DND-41 (cell line): ENCODE measurements at regions not wholly inside any gene's neighbourhood (a gene's known extent, or its start where the extent isn't known, plus 50 kb on each side); places are given as distances from the start of the nearest gene placed in this dataset.

Experiments
- ATAC-seq: fragments of 200-7000 bp; cut with Tn5 transposase; 3 replicates; pipeline ENCODE4 v1.9.1; 2021; ENCODE audit warnings: low read depth; ENCODE audit not compliant: insufficient read depth
- DNase-seq: peaks from one replicate; pipeline ENCODE4 v3.0.0-alpha.2; 2020
- H2AFZ ChIP-seq: 2 replicates; pipeline ENCODE4 v1.6.0; 2012; ENCODE audit warnings: low read depth, low read length
- H3K27ac ChIP-seq: 2 replicates; pipeline ENCODE4 v1.5.1; 2012; ENCODE audit warnings: low read length, inconsistent platforms
- H3K27me3 ChIP-seq: fragments of 200-600 bp; sonication (generic); 2 replicates; pipeline ENCODE4 v1.6.0; 2012; ENCODE audit warnings: low read length, mild to moderate bottlenecking, inconsistent platforms; ENCODE audit not compliant: insufficient read depth, poor library complexity
- H3K36me3 ChIP-seq: 2 replicates; pipeline ENCODE4 v1.5.1; 2012; ENCODE audit warnings: low read length, inconsistent platforms; ENCODE audit not compliant: insufficient read depth
- H3K4me1 ChIP-seq: 2 replicates; pipeline ENCODE4 v1.5.1; 2012; ENCODE audit warnings: mild to moderate bottlenecking, low read length; ENCODE audit not compliant: insufficient read depth
- H3K4me2 ChIP-seq: 2 replicates; pipeline ENCODE4 v1.6.0; 2012; ENCODE audit warnings: mild to moderate bottlenecking, moderate library complexity, low read length, inconsistent platforms; ENCODE audit not compliant: insufficient read depth
- H3K4me3 ChIP-seq, 2 experiments: fragments of 200-600 bp in 1 of 2; shearing (Covaris generic) in 1 of 2; 2 replicates each; pipeline ENCODE4 v1.5.1; 2012 to 2016; ENCODE audit warnings: inconsistent platforms in 2 of 2, low read length in 2 of 2, mild to moderate bottlenecking in 2 of 2, low read depth in 1 of 2, moderate library complexity in 1 of 2
- H3K79me2 ChIP-seq: 2 replicates; pipeline ENCODE4 v1.6.0; 2012; ENCODE audit warnings: low read length, inconsistent platforms; ENCODE audit not compliant: insufficient read depth
- H3K9ac ChIP-seq: 2 replicates; pipeline ENCODE4 v1.6.0; 2012; ENCODE audit warnings: low read depth, mild to moderate bottlenecking, inconsistent platforms, low read length, moderate library complexity
- H3K9me3 ChIP-seq: 2 replicates; pipeline ENCODE4 v1.5.1; 2012; ENCODE audit warnings: low read length, moderate library complexity, mild to moderate bottlenecking, inconsistent platforms; ENCODE audit not compliant: insufficient read depth, severe bottlenecking
- H4K20me1 ChIP-seq: 2 replicates; pipeline ENCODE4 v1.6.0; 2012; ENCODE audit warnings: low read length; ENCODE audit not compliant: insufficient read depth
- CTCF ChIP-seq: IDR thresholded peaks from 2 replicates; pipeline ENCODE4 v1.5.1; 2012; ENCODE audit warnings: borderline replicate concordance, low read length, moderate library complexity, mild to moderate bottlenecking; ENCODE audit not compliant: poor library complexity, severe bottlenecking; ENCODE audit errors: extremely low read depth
- EZH2 ChIP-seq: IDR thresholded peaks from 3 replicates; pipeline ENCODE4 v1.6.1; 2012; ENCODE audit warnings: borderline replicate concordance, low read depth, mild to moderate bottlenecking, moderate library complexity, low read length, inconsistent platforms; ENCODE audit not compliant: severe bottlenecking

DNA sequence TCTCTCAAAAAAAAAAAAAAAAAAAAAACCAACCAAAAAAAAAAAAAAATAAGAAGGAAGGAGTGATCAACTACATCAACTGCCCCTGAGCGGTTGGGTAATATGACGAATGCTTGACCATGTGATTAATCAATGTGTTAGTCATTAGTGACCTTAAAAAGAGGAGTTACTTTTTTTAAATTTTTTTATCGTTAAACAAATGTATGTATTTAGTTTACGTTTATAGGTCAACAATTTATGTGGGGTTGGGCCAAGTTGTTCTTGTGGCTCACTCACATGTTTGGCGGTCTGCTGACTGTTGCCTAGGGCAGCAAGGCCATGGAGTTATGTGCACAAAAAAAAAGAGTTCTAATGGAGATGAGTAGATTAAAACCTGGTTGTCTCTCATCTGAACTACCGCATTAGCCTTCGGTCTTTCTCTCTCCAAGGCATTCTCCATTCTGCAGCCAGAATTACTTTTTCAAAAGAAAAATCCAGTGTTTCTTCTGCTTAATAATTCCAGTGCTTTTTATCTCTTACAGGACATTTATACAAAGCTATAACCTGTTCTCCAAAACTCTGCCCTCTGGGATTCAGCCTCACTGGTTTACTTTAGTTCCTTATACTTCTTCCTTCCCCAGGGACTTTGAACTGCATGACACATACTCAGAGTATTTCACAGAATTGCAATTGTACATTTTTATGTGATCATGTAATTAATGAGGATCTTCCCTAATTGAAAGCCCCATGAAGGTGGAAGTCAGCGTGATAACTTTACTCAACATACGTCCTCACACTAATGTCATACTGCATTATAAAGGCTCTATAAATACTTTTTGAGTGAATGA lies 505.5 kb downstream of the ANKRD50 start:
- Histone ChIP-seq H3K4me2 (no peak overlapping the region), H3K79me2 (no peaks in the 10 kb centered on the region), H3K27me3 (no peaks in the 10 kb centered on the region), H3K9ac (no peak overlapping the region), H3K9me3 (no peaks in the 10 kb centered on the region), H3K36me3 (no peaks in the 10 kb centered on the region), H3K27ac (no peak overlapping the region), H2AFZ (no peak overlapping the region), H3K4me3 (no peak overlapping the region), H4K20me1 (no peaks in the 10 kb centered on the region), H3K4me1 (no peaks in the 10 kb centered on the region)
- DNase-seq (no peak), ATAC-seq (no peak)
- TF ChIP-seq EZH2 (no peak), CTCF (no peak)

DNA sequence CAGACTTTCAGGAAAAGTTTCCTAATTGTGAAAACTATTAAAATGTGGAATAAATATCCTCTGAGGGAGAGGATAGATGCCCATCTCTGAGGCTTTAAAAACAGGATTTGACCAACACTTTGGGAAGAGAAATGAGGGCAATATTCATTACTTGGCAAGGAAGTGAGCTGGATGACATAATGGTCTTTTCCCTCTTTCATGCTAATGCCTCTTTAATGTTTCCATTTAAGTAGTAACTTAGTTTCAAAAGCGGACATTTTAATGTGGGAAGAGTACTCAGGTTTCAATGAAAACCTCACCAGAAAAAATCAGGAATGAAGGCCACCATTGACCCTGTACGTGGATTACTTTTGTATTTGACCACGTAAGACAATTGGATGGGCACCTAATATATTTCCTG lies 503.3 kb downstream of the ANKRD50 start:
- Histone ChIP-seq H3K36me3 (no peaks in the 10 kb centered on the region), H3K4me1 (no peaks in the 10 kb centered on the region), H3K4me3 (no peak overlapping the region), H3K4me2 (no peak overlapping the region), H3K9ac (no peak overlapping the region), H4K20me1 (no peaks in the 10 kb centered on the region), H3K79me2 (no peaks in the 10 kb centered on the region), H3K9me3 (no peaks in the 10 kb centered on the region), H2AFZ (no peak overlapping the region), H3K27ac (no peak overlapping the region), H3K27me3 (no peaks in the 10 kb centered on the region)
- no peak for TF ChIP-seq CTCF
- no peak for TF ChIP-seq EZH2
- ATAC-seq: no peak
- no peak for DNase-seq

DNA sequence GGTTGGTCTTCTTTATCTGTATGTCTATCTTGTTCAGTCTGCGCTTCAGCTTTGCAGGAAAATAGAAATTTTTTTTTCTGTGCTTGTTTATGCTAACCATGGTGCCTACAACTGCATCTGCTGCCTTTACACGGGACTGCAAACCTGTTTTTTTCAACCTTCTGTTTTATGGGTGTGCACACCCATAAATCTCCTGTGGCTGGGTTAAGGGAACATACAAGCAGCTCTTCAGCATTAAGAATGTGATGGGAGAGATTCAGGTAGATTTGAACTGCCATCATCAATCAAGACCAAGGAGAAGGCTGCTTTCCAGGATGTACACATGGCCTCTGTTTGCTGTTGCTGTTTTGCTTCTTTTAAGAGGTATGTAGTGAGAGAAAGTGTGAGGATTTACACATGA lies 502.9 kb downstream of the ANKRD50 start:
- H3K4me3 ChIP-seq: no peak overlapping the region
- no peak overlapping the region for H2AFZ ChIP-seq
- ATAC-seq (no peak), DNase-seq (no peak)
- H3K9me3 ChIP-seq: no peaks in the 10 kb centered on the region
- H3K27me3 ChIP-seq: no peaks in the 10 kb centered on the region
- H3K9ac ChIP-seq: no peak overlapping the region
- H4K20me1 ChIP-seq: no peaks in the 10 kb centered on the region
- H3K4me2 ChIP-seq: no peak overlapping the region
- TF ChIP-seq CTCF (no peak), EZH2 (no peak)
- H3K79me2 ChIP-seq: no peaks in the 10 kb centered on the region
- no peaks in the 10 kb centered on the region for H3K36me3 ChIP-seq
- H3K4me1 ChIP-seq: no peaks in the 10 kb centered on the region
- H3K27ac ChIP-seq: no peak overlapping the region
